ENCODE measurements at regions not wholly inside any gene's neighbourhood (a gene's known extent, or its start where the extent isn't known, plus 50 kb on each side); places are given as distances from the start of the nearest gene placed in this dataset.

- TF ChIP-seq REST (tag by site-specific recombination; IDR thresholded peaks at IDR 0.05): no peak
- TF ChIP-seq ZNF629 (tag by site-specific recombination; IDR thresholded peaks at IDR 0.05): no peak
- no peak for TF ChIP-seq ZNF324 (tag by site-specific recombination; IDR thresholded peaks at IDR 0.05)
- TF ChIP-seq MZF1 (tag by site-specific recombination; IDR thresholded peaks at IDR 0.05; ENCODE audit: borderline replicate concordance): no peak
- TF ChIP-seq ZNF704 (tag by site-specific recombination; IDR thresholded peaks at IDR 0.05): no peak
- no peak for TF ChIP-seq CTCF (tag by site-specific recombination; IDR thresholded peaks at IDR 0.05)
- no peak for TF ChIP-seq ZNF114 (tag by site-specific recombination; IDR thresholded peaks at IDR 0.05)
- TF ChIP-seq ZNF571 (tag by site-specific recombination; IDR thresholded peaks at IDR 0.05): no peak
- no peak for TF ChIP-seq ZNF426 (tag by site-specific recombination; IDR thresholded peaks at IDR 0.05)
Measured at GRCh38 chr11:30729187-30729713, 143.1 kb upstream of the MPPED2 start.

Data from HEK293 (cell line).